ENCODE measurements at regions not wholly inside any gene's neighbourhood (a gene's known extent, or its start where the extent isn't known, plus 50 kb on each side); places are given as distances from the start of the nearest gene placed in this dataset.

GRCh38 chr2:194363878-194364277, 1293.1 kb upstream of the SLC39A10 start:
- TF ChIP-seq CTCF (conservative IDR thresholded peaks at IDR 0.05; ENCODE audit: low read depth, low read length), result no peak
- DNase-seq (ENCODE audit: low read depth), result no peak
- no peak overlapping the region for H3K4me3 ChIP-seq (ENCODE audit: low read depth, low read length)

GRCh38 chr2:194363295-194363694, 1293.7 kb upstream of the SLC39A10 start:
- DNase-seq (ENCODE audit: low read depth), result no peak
- no peak overlapping the region for H3K4me3 ChIP-seq (ENCODE audit: low read depth, low read length)
- no peak for TF ChIP-seq CTCF (conservative IDR thresholded peaks at IDR 0.05; ENCODE audit: low read depth, low read length)

- no peak for DNase-seq (ENCODE audit: low read depth)
- no peak overlapping the region for H3K4me3 ChIP-seq (ENCODE audit: low read depth, low read length)
- no peak for TF ChIP-seq CTCF (conservative IDR thresholded peaks at IDR 0.05; ENCODE audit: low read depth, low read length)
These were observed 1304.5 kb upstream of the SLC39A10 start for GRCh38 chr2:194352505-194352904.

- TF ChIP-seq CTCF (conservative IDR thresholded peaks at IDR 0.05; ENCODE audit: low read depth, low read length), result no peak
- DNase-seq (ENCODE audit: low read depth), result no peak
These were observed 1310.8 kb upstream of the SLC39A10 start for GRCh38 chr2:194346193-194346592.

GRCh38 chr2:194345347-194345746, 1311.7 kb upstream of the SLC39A10 start:
- no peak overlapping the region for H3K4me3 ChIP-seq (ENCODE audit: low read depth, low read length)
- no peak for DNase-seq (ENCODE audit: low read depth)
- TF ChIP-seq CTCF (conservative IDR thresholded peaks at IDR 0.05; ENCODE audit: low read depth, low read length), result no peak

More at GRCh38 chr2:194346193-194346592, 1310.8 kb upstream of the SLC39A10 start:
- H3K4me3 ChIP-seq (ENCODE audit: low read depth, low read length), result no peak overlapping the region

- no peak for DNase-seq (ENCODE audit: low read depth)
- H3K4me3 ChIP-seq (ENCODE audit: low read depth, low read length), result no peak overlapping the region
- no peak for TF ChIP-seq CTCF (conservative IDR thresholded peaks at IDR 0.05; ENCODE audit: low read depth, low read length)
These were observed 1313.9 kb upstream of the SLC39A10 start for GRCh38 chr2:194343167-194343566.

- H3K4me3 ChIP-seq (ENCODE audit: low read depth, low read length), result no peak overlapping the region
- TF ChIP-seq CTCF (conservative IDR thresholded peaks at IDR 0.05; ENCODE audit: low read depth, low read length), result no peak
- DNase-seq (ENCODE audit: low read depth), result no peak
These were observed 1324.1 kb upstream of the SLC39A10 start for GRCh38 chr2:194332799-194333490.

Data from choroid plexus epithelial cell (primary cell).